ENCODE measurements at regions not wholly inside any gene's neighbourhood (a gene's known extent, or its start where the extent isn't known, plus 50 kb on each side); places are given as distances from the start of the nearest gene placed in this dataset.

DNA sequence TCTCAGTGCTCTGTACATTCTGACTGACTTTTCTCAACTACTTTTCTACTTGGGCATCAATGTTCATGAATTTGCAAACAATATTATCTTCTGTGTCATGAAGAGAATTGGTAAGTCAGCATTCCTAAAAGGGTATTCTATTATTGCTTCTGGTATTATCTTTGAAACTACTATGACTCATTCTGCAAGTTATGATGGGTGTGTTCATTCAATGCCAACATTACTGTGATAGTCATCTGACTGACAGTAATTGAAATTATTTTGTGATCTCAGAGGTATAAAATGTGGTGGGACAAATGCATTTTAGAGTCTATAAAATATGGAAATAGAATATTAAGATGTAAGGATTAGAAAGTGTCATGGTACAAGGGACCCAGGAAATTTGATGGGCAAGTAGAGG lies 736.0 kb upstream of the CELF4 start:
- no peak for TF ChIP-seq CTCF (conservative IDR thresholded peaks at IDR 0.05 in 1 of 2, IDR thresholded peaks at IDR 0.05 in 1 of 2; ENCODE audit: extremely low read depth in 1 of 2, insufficient read depth in 1 of 2, low read depth in 1 of 2, low read length in 2 of 2)
- TF ChIP-seq EZH2 (IDR thresholded peaks at IDR 0.05; ENCODE audit: borderline replicate concordance, low read length) = no peak
